ENCODE measurements at regions not wholly inside any gene's neighbourhood (a gene's known extent, or its start where the extent isn't known, plus 50 kb on each side); places are given as distances from the start of the nearest gene placed in this dataset.

- TF ChIP-seq EZH2 (IDR thresholded peaks at IDR 0.05): no peak
- TF ChIP-seq POLR2AphosphoS5 (IDR thresholded peaks at IDR 0.05; ENCODE audit: borderline replicate concordance, low read depth, low read length): no peak
These were observed 256.4 kb upstream of the TRPC7 start for GRCh38 chr5:136621743-136622142.

Measured in SK-N-MC (cell line).